CMK (cell line): ENCODE measurements at regions not wholly inside any gene's neighbourhood (a gene's known extent, or its start where the extent isn't known, plus 50 kb on each side); places are given as distances from the start of the nearest gene placed in this dataset.
A peak's percentile ranks its signal among the peaks of the same experiment; 100 is the strongest.
"Not testable (repeated sequence)": the region's sequence is repeated elsewhere in the genome, so short reads cannot be mapped to it uniquely, and the experiment has no call there.

Experiments used
- DNase-seq: peaks from one replicate; pipeline ENCODE4 v3.0.0-alpha.2; 2010; ENCODE audit warnings: low read depth

DNA sequence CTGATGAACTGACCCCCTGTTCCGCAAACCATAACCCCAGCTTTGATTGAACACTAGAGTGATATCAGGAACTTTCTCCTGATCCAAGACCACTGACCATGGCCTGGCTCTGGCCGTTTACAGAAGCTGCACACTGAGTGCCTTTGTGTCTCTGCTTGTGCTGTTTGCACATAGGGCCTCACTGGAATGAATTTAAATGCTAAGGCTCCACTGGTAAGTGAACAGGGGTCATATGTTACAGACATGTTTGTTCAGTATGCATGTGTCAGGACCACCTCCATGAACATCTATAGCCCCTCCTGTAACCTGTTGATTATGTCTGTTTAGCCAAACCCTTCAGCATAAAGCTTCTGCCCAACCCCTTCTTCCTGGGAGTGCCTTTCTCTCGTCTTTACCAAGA is 1239.8 kb downstream of the TMEM121 start:
- no peak for DNase-seq

DNA sequence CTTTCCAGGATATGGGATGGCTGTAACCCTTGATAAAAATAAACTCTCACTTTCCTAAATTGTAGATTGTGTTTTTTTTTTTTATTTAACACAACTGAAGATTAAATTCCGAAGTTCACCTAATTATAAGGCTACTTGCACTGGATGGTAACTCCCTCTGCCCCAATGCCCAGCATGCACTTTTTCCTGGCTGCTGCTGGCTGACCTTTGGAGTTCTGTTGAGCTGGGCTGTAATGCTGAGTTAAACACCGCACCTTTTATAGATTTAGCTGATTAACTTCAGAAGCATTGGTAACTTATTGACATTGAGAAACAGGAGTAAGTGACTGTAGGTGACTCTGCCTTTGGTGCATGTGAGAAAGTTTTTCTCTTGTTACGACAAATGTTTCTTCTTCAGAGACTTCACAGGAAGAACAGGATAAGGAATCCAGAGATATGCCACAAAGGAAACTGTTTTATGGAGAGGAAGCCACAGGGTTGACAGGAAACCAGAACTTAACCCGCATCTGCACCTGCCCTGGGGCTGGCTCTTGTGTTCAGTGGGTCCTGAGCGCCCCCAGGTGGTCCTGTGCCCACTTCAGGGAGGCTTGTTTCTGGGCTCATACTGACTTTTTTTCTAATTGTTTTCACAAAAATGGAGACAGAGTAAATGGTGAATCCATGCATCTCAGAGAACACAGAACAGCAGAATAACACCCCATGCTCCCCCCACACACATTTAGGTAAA is 1240.3 kb downstream of the TMEM121 start:
- not testable (repeated sequence) for DNase-seq

DNA sequence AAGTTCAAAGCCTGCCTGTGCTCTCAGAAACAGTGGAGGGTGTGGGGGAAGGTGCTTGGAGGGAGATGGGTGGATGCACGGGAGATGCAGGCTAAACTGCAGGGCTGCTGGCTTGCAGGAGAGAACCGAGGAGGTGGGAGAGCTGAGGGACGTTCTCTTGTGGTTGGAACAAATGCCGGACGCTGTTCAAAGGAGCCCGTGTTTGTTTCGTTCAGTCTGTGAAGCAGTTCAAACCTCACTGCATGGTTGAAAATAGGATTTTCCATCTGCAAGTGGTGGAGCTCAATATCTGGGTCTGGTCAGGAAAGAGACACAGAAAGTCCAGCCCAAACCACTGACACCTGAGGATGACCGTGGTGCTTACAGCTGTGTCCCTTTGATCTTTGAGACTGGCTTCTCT is 1241.8 kb downstream of the TMEM121 start:
- DNase-seq: not testable (repeated sequence)

- DNase-seq: not testable (repeated sequence)
Observed at GRCh38 chr14:106768972-106769700, 1242.8 kb downstream of the TMEM121 start.

DNA sequence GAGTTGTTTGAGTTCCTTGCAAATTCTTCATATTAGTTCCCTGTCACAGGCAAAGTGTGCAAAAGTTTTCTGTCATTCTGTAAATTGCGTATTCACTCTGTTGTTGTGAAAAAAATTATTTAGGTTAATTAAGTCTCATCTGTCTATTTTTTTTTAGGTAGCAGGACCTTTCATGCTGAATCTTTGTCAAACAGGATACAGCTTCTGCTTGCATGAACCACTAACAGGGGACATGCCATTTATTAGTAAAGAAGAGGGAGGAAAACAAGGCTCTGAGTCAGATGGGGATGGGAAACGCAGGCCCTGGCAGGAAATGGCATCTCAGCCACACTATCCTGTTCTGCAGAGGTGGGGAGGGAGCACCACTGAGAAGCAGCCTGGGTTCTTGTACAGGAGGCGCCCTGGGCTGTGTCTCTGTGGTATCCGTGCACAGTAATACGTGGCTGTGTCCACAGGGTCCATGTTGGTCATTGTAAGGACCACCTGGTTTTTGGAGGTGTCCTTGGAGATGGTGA is 1243.8 kb downstream of the TMEM121 start:
- not testable (repeated sequence) for DNase-seq

GRCh38 chr14:106774889-106775480 is 1248.6 kb downstream of the TMEM121 start:
- not testable (repeated sequence) for DNase-seq

GRCh38 chr14:106776395-106776983 is 1250.1 kb downstream of the TMEM121 start:
- no peak for DNase-seq

- no peak for DNase-seq
Observed at GRCh38 chr14:106778986-106779385, 1252.6 kb downstream of the TMEM121 start.

DNA sequence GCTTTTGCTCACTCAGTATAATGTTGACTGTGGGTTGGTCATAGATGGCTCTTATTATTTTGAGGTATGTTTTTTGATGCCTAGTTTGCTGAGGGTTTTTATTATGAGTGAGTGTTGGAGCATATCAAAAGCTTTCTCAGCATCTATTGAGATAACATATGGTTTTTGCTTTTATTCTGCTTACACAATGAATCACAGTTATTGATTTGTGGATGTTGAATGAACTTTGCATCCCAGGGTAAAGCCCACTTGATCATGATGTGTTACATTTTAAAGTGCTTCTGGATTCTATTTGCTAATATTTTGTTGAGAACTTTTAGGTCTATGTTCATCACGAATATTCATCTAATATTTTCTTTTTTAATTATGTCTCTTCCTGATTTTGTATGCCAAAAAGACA is 1260.3 kb downstream of the TMEM121 start:
- no peak for DNase-seq

GRCh38 chr14:106787626-106788025 is 1261.2 kb downstream of the TMEM121 start:
- no peak for DNase-seq

- DNase-seq: no peak
Observed at GRCh38 chr14:106788534-106788933, 1262.2 kb downstream of the TMEM121 start.

GRCh38 chr14:106789318-106789717 is 1262.9 kb downstream of the TMEM121 start:
- no peak for DNase-seq

GRCh38 chr14:106790189-106791036 is 1264.0 kb downstream of the TMEM121 start:
- DNase-seq: peak; percentile 22

DNA sequence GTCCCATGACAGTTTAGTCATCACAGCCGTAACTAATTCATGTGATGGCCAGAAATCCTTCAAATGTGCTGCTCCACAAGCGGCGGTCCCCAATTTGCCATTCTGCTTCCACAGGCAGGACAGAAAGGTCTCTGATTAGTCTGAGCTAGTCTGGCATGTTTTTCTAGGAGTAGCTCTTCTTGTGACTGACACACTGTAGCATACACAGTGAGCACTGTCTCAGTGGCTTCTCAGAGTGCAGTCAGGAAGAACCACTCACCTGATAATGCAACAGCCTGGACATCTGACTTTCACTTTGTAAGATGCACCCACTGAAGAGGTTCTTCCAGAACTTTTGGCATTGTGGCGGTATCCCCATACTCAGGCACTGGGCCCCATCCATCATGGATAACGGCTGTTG is 1266.2 kb downstream of the TMEM121 start:
- no peak for DNase-seq

GRCh38 chr14:106798166-106798565 is 1271.8 kb downstream of the TMEM121 start:
- not testable (repeated sequence) for DNase-seq

- no peak for DNase-seq
Observed at GRCh38 chr14:106802413-106803364, 1276.3 kb downstream of the TMEM121 start.

DNA sequence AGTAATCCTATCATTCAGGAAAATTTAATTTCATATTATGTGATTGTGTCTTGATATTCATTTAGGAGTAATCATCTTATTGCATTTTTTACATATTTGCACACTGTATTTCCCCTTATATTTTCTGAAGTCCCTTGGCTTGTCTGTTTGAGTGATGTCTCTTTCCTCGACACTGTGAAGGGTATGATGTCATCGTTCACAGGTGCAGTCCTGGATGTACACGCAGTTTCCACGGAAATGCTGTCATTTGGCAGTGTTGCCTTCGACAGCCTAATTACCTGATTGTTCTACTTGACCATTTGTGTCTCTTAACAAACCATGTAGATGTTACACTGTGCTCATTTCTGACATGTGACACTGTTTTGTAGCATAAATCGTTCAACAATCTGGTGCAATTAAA is 1277.0 kb downstream of the TMEM121 start:
- DNase-seq: no peak

GRCh38 chr14:106807493-106807892 is 1281.1 kb downstream of the TMEM121 start:
- no peak for DNase-seq

GRCh38 chr14:106808458-106808857 is 1282.1 kb downstream of the TMEM121 start:
- DNase-seq: no peak

GRCh38 chr14:106808907-106809306 is 1282.5 kb downstream of the TMEM121 start:
- no peak for DNase-seq
